ENCODE measurements at regions not wholly inside any gene's neighbourhood (a gene's known extent, or its start where the extent isn't known, plus 50 kb on each side); places are given as distances from the start of the nearest gene placed in this dataset.

GRCh38 chr1:213425376-213426030 is 374.5 kb downstream of the RPS6KC1 start:
- no peak for TF ChIP-seq CTCF (conservative IDR thresholded peaks at IDR 0.05; ENCODE audit: low read length)
- TF ChIP-seq EZH2phosphoT487 (IDR thresholded peaks at IDR 0.05; ENCODE audit: borderline replicate concordance, low read depth, low read length): no peak
